GM12892 (cell line): ENCODE measurements at regions not wholly inside any gene's neighbourhood (a gene's known extent, or its start where the extent isn't known, plus 50 kb on each side); places are given as distances from the start of the nearest gene placed in this dataset.
"Not testable (repeated sequence)": the region's sequence is repeated elsewhere in the genome, so short reads cannot be mapped to it uniquely, and the experiment has no call there.

Source experiments
- POLR2A ChIP-seq: IDR thresholded peaks from 2 replicates; pipeline ENCODE4 v1.6.1; 2011; ENCODE audit warnings: low read depth, low read length, control low read depth
- TAF1 ChIP-seq: IDR thresholded peaks from 2 replicates; pipeline ENCODE4 v1.6.1; 2011; ENCODE audit warnings: low read depth, mild to moderate bottlenecking, control low read depth, low read length, borderline replicate concordance

- not testable (repeated sequence) for TF ChIP-seq POLR2A, TAF1
Observed at GRCh38 chr3:118540448-118540821, 494.2 kb downstream of the IGSF11 start.
